ENCODE measurements at regions not wholly inside any gene's neighbourhood (a gene's known extent, or its start where the extent isn't known, plus 50 kb on each side); places are given as distances from the start of the nearest gene placed in this dataset.

GRCh38 chr18:27579364-27579763, 394.3 kb upstream of the CHST9 start:
- 79 to 93% (median 83%) methylated on average over 2 of the region's 2 CpGs for WGBS, 3 donors
- H3K27ac ChIP-seq (ENCODE audit: low read depth in 1 of 3, low read length in 2 of 3): no peak overlapping the region
- peaks cover 0 to 3% (median 0%) of the 10 kb centered on the region in 3 donors for H3K27me3 ChIP-seq (ENCODE audit: control insufficient read depth in 3 of 3, insufficient read depth in 3 of 3, low read length in 3 of 3)
- H3K36me3 ChIP-seq (ENCODE audit: control insufficient read depth in 3 of 3, insufficient read depth in 2 of 3, low read depth in 1 of 3, low read length in 3 of 3): no peaks in the 10 kb centered on the region
- no peak for FAIRE-seq
- peaks cover 0 to 12% (median 0%) of the 10 kb centered on the region in 3 donors for H3K4me1 ChIP-seq (ENCODE audit: control insufficient read depth in 3 of 3, insufficient read depth in 2 of 3, low read depth in 1 of 3, low read length in 2 of 3)
- no peak for DNase-seq
- H3K4me3 ChIP-seq (ENCODE audit: low read depth in 1 of 3, low read length in 3 of 3): no peak overlapping the region
- peaks cover 0 to 23% of the 10 kb centered on the region in 2 donors for H3K9me3 ChIP-seq (ENCODE audit: control insufficient read depth in 2 of 2, insufficient read depth in 1 of 2, low read depth in 1 of 2, low read length in 1 of 2)

- H3K27ac ChIP-seq (ENCODE audit: low read depth in 1 of 3, low read length in 2 of 3): no peak overlapping the region
- H3K36me3 ChIP-seq (ENCODE audit: control insufficient read depth in 3 of 3, insufficient read depth in 2 of 3, low read depth in 1 of 3, low read length in 3 of 3): no peaks in the 10 kb centered on the region
- H3K4me3 ChIP-seq (ENCODE audit: low read depth in 1 of 3, low read length in 3 of 3): no peak overlapping the region
- H3K27me3 ChIP-seq (ENCODE audit: control insufficient read depth in 3 of 3, insufficient read depth in 3 of 3, low read length in 3 of 3): peaks cover 0 to 3% (median 0%) of the 10 kb centered on the region in 3 donors
- peaks cover 0 to 19% of the 10 kb centered on the region in 2 donors for H3K9me3 ChIP-seq (ENCODE audit: control insufficient read depth in 2 of 2, insufficient read depth in 1 of 2, low read depth in 1 of 2, low read length in 1 of 2)
- H3K4me1 ChIP-seq (ENCODE audit: control insufficient read depth in 3 of 3, insufficient read depth in 2 of 3, low read depth in 1 of 3, low read length in 2 of 3): peaks cover 0 to 6% (median 0%) of the 10 kb centered on the region in 3 donors
- DNase-seq (no peak), FAIRE-seq (no peak)
- 65 to 69% (median 68%) methylated on average over 5 of the region's 5 CpGs for WGBS, 3 donors
These were observed 392.6 kb upstream of the CHST9 start for GRCh38 chr18:27577752-27578151.

GRCh38 chr18:27577265-27577664, 392.2 kb upstream of the CHST9 start:
- Histone ChIP-seq H3K27me3 (ENCODE audit: control insufficient read depth in 3 of 3, insufficient read depth in 3 of 3, low read length in 3 of 3) (peaks cover 0 to 3% (median 0%) of the 10 kb centered on the region in 3 donors), H3K4me3 (ENCODE audit: low read depth in 1 of 3, low read length in 3 of 3) (no peak overlapping the region), H3K9me3 (ENCODE audit: control insufficient read depth in 2 of 2, insufficient read depth in 1 of 2, low read depth in 1 of 2, low read length in 1 of 2) (peaks cover 0 to 18% of the 10 kb centered on the region in 2 donors), H3K36me3 (ENCODE audit: control insufficient read depth in 3 of 3, insufficient read depth in 2 of 3, low read depth in 1 of 3, low read length in 3 of 3) (no peaks in the 10 kb centered on the region), H3K27ac (ENCODE audit: low read depth in 1 of 3, low read length in 2 of 3) (no peak overlapping the region), H3K4me1 (ENCODE audit: control insufficient read depth in 3 of 3, insufficient read depth in 2 of 3, low read depth in 1 of 3, low read length in 2 of 3) (peaks cover 0 to 3% (median 0%) of the 10 kb centered on the region in 3 donors)
- FAIRE-seq: no peak
- 41 to 66% (median 44%) methylated on average over 3 of the region's 3 CpGs for WGBS, 3 donors
- no peak for DNase-seq

GRCh38 chr18:27567434-27567833, 382.3 kb upstream of the CHST9 start:
- 85 to 91% (median 88%) methylated on average over 1 of the region's 1 CpG for WGBS, 3 donors
- H3K4me1 ChIP-seq (ENCODE audit: control insufficient read depth in 3 of 3, insufficient read depth in 2 of 3, low read depth in 1 of 3, low read length in 2 of 3): peaks cover 0 to 4% (median 0%) of the 10 kb centered on the region in 3 donors
- FAIRE-seq: no peak

GRCh38 chr18:27564066-27564465, 379.0 kb upstream of the CHST9 start:
- Histone ChIP-seq H3K4me3 (ENCODE audit: low read depth in 1 of 3, low read length in 3 of 3) (no peak overlapping the region), H3K4me1 (ENCODE audit: control insufficient read depth in 3 of 3, insufficient read depth in 2 of 3, low read depth in 1 of 3, low read length in 2 of 3) (no peaks in the 10 kb centered on the region), H3K9me3 (ENCODE audit: control insufficient read depth in 2 of 2, insufficient read depth in 1 of 2, low read depth in 1 of 2, low read length in 1 of 2) (no peaks in the 10 kb centered on the region), H3K27me3 (ENCODE audit: control insufficient read depth in 3 of 3, insufficient read depth in 3 of 3, low read length in 3 of 3) (no peaks in the 10 kb centered on the region), H3K27ac (ENCODE audit: low read depth in 1 of 3, low read length in 2 of 3) (no peak overlapping the region), H3K36me3 (ENCODE audit: control insufficient read depth in 3 of 3, insufficient read depth in 2 of 3, low read depth in 1 of 3, low read length in 3 of 3) (no peaks in the 10 kb centered on the region)
- DNase-seq (no peak), FAIRE-seq (no peak)
- 67 to 89% (median 74%) methylated on average over 3 of the region's 3 CpGs for WGBS, 3 donors

More at GRCh38 chr18:27567434-27567833, 382.3 kb upstream of the CHST9 start:
- no peaks in the 10 kb centered on the region for H3K36me3 ChIP-seq (ENCODE audit: control insufficient read depth in 3 of 3, insufficient read depth in 2 of 3, low read depth in 1 of 3, low read length in 3 of 3)
- no peak overlapping the region for H3K4me3 ChIP-seq (ENCODE audit: low read depth in 1 of 3, low read length in 3 of 3)
- H3K9me3 ChIP-seq (ENCODE audit: control insufficient read depth in 2 of 2, insufficient read depth in 1 of 2, low read depth in 1 of 2, low read length in 1 of 2): peaks cover 0 to 5% of the 10 kb centered on the region in 2 donors
- no peaks in the 10 kb centered on the region for H3K27me3 ChIP-seq (ENCODE audit: control insufficient read depth in 3 of 3, insufficient read depth in 3 of 3, low read length in 3 of 3)
- no peak for DNase-seq
- H3K27ac ChIP-seq (ENCODE audit: low read depth in 1 of 3, low read length in 2 of 3): no peak overlapping the region

- Histone ChIP-seq H3K9me3 (ENCODE audit: control insufficient read depth in 2 of 2, insufficient read depth in 1 of 2, low read depth in 1 of 2, low read length in 1 of 2) (peaks cover 0 to 6% of the 10 kb centered on the region in 2 donors), H3K27ac (ENCODE audit: low read depth in 1 of 3, low read length in 2 of 3) (no peak overlapping the region), H3K4me1 (ENCODE audit: control insufficient read depth in 3 of 3, insufficient read depth in 2 of 3, low read depth in 1 of 3, low read length in 2 of 3) (no peaks in the 10 kb centered on the region), H3K4me3 (ENCODE audit: low read depth in 1 of 3, low read length in 3 of 3) (no peak overlapping the region), H3K27me3 (ENCODE audit: control insufficient read depth in 3 of 3, insufficient read depth in 3 of 3, low read length in 3 of 3) (no peaks in the 10 kb centered on the region), H3K36me3 (ENCODE audit: control insufficient read depth in 3 of 3, insufficient read depth in 2 of 3, low read depth in 1 of 3, low read length in 3 of 3) (no peaks in the 10 kb centered on the region)
- DNase-seq (no peak), FAIRE-seq (no peak)
- 60 to 76% (median 70%) methylated on average over 4 of the region's 4 CpGs for WGBS, 3 donors
These were observed 373.5 kb upstream of the CHST9 start for GRCh38 chr18:27558388-27559155.

- Histone ChIP-seq H3K4me3 (ENCODE audit: low read depth in 1 of 3, low read length in 3 of 3) (no peak overlapping the region), H3K27ac (ENCODE audit: low read depth in 1 of 3, low read length in 2 of 3) (no peak overlapping the region), H3K27me3 (ENCODE audit: control insufficient read depth in 3 of 3, insufficient read depth in 3 of 3, low read length in 3 of 3) (no peaks in the 10 kb centered on the region), H3K4me1 (ENCODE audit: control insufficient read depth in 3 of 3, insufficient read depth in 2 of 3, low read depth in 1 of 3, low read length in 2 of 3) (no peaks in the 10 kb centered on the region), H3K9me3 (ENCODE audit: control insufficient read depth in 2 of 2, insufficient read depth in 1 of 2, low read depth in 1 of 2, low read length in 1 of 2) (peaks cover 0 to 6% of the 10 kb centered on the region in 2 donors), H3K36me3 (ENCODE audit: control insufficient read depth in 3 of 3, insufficient read depth in 2 of 3, low read depth in 1 of 3, low read length in 3 of 3) (no peaks in the 10 kb centered on the region)
- no peak for FAIRE-seq
- 69 to 86% (median 75%) methylated on average over 4 of the region's 4 CpGs for WGBS, 3 donors
- DNase-seq: no peak
These were observed 371.6 kb upstream of the CHST9 start for GRCh38 chr18:27556741-27557140.

- FAIRE-seq (no peak), DNase-seq (no peak)
- Histone ChIP-seq H3K9me3 (ENCODE audit: control insufficient read depth in 2 of 2, insufficient read depth in 1 of 2, low read depth in 1 of 2, low read length in 1 of 2) (peaks cover 0 to 3% of the 10 kb centered on the region in 2 donors), H3K27ac (ENCODE audit: low read depth in 1 of 3, low read length in 2 of 3) (no peak overlapping the region), H3K36me3 (ENCODE audit: control insufficient read depth in 3 of 3, insufficient read depth in 2 of 3, low read depth in 1 of 3, low read length in 3 of 3) (no peaks in the 10 kb centered on the region), H3K4me1 (ENCODE audit: control insufficient read depth in 3 of 3, insufficient read depth in 2 of 3, low read depth in 1 of 3, low read length in 2 of 3) (no peaks in the 10 kb centered on the region), H3K27me3 (ENCODE audit: control insufficient read depth in 3 of 3, insufficient read depth in 3 of 3, low read length in 3 of 3) (no peaks in the 10 kb centered on the region), H3K4me3 (ENCODE audit: low read depth in 1 of 3, low read length in 3 of 3) (no peak overlapping the region)
- 73 to 82% (median 81%) methylated on average over 6 of the region's 6 CpGs for WGBS, 3 donors
These were observed 364.4 kb upstream of the CHST9 start for GRCh38 chr18:27549335-27550039.

All from small intestine (tissue), 7 donors.